ENCODE measurements at regions not wholly inside any gene's neighbourhood (a gene's known extent, or its start where the extent isn't known, plus 50 kb on each side); places are given as distances from the start of the nearest gene placed in this dataset.

- no peak for TF ChIP-seq ZNF609 (CRISPR knock-in tag; IDR thresholded peaks at IDR 0.05; ENCODE audit: borderline replicate concordance)
- TF ChIP-seq CREBBP (IDR thresholded peaks at IDR 0.05; ENCODE audit: low read depth, low read length) = no peak
- TF ChIP-seq, protein P1, sequence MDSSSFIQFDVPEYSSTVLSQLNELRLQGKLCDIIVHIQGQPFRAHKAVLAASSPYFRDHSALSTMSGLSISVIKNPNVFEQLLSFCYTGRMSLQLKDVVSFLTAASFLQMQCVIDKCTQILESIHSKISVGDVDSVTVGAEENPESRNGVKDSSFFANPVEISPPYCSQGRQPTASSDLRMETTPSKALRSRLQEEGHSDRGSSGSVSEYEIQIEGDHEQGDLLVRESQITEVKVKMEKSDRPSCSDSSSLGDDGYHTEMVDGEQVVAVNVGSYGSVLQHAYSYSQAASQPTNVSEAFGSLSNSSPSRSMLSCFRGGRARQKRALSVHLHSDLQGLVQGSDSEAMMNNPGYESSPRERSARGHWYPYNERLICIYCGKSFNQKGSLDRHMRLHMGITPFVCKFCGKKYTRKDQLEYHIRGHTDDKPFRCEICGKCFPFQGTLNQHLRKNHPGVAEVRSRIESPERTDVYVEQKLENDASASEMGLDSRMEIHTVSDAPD (CRISPR knock-in tag; IDR thresholded peaks at IDR 0.05) = peak; percentile 60; the same call in 1 of the 2 replicates
- TF ChIP-seq, protein P2, sequence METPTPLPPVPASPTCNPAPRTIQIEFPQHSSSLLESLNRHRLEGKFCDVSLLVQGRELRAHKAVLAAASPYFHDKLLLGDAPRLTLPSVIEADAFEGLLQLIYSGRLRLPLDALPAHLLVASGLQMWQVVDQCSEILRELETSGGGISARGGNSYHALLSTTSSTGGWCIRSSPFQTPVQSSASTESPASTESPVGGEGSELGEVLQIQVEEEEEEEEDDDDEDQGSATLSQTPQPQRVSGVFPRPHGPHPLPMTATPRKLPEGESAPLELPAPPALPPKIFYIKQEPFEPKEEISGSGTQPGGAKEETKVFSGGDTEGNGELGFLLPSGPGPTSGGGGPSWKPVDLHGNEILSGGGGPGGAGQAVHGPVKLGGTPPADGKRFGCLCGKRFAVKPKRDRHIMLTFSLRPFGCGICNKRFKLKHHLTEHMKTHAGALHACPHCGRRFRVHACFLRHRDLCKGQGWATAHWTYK (CRISPR knock-in tag; IDR thresholded peaks at IDR 0.05) = peak; percentile 86; the same call in 1 of the 2 replicates
- TF ChIP-seq FOXK1 (CRISPR knock-in tag; IDR thresholded peaks at IDR 0.05; ENCODE audit: borderline replicate concordance) = no peak
- TF ChIP-seq, protein P3, sequence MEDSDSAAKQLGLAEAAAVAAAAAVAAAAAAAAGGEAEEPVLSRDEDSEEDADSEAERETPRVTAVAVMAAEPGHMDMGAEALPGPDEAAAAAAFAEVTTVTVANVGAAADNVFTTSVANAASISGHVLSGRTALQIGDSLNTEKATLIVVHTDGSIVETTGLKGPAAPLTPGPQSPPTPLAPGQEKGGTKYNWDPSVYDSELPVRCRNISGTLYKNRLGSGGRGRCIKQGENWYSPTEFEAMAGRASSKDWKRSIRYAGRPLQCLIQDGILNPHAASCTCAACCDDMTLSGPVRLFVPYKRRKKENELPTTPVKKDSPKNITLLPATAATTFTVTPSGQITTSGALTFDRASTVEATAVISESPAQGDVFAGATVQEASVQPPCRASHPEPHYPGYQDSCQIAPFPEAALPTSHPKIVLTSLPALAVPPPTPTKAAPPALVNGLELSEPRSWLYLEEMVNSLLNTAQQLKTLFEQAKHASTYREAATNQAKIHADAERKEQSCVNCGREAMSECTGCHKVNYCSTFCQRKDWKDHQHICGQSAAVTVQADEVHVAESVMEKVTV (CRISPR knock-in tag; IDR thresholded peaks at IDR 0.05) = 0 out of 2 replicates have a peak, but pooled peaks have one; percentile 26
- TF ChIP-seq MTA1 (IDR thresholded peaks at IDR 0.05; ENCODE audit: borderline replicate concordance) = no peak
- no peak for TF ChIP-seq SMARCB1 (IDR thresholded peaks at IDR 0.05; ENCODE audit: insufficient read length, low read depth)
- TF ChIP-seq MAZ (CRISPR knock-in tag; conservative IDR thresholded peaks at IDR 0.05 in 1 of 2, IDR thresholded peaks at IDR 0.05 in 1 of 2) = peak; percentile 0 to 41; a peak in 2 of 4 replicates
- TF ChIP-seq MXI1 (IDR thresholded peaks at IDR 0.05; ENCODE audit: low read depth, low read length) = no peak
- no peak for TF ChIP-seq YBX1 (IDR thresholded peaks at IDR 0.05)
- no peak for TF ChIP-seq PRPF4 (IDR thresholded peaks at IDR 0.05; ENCODE audit: insufficient read depth, low read depth, low read length, poor library complexity, severe bottlenecking)
- TF ChIP-seq CBFA2T3 (IDR thresholded peaks at IDR 0.05) = no peak
- TF ChIP-seq CBX2 (IDR thresholded peaks at IDR 0.05; ENCODE audit: insufficient read depth, low read length, poor library complexity, severe bottlenecking) = no peak
- no peak; a peak in 1 of 4 replicates for TF ChIP-seq RAD21 (CRISPR knock-in tag; conservative IDR thresholded peaks at IDR 0.05 in 1 of 2, IDR thresholded peaks at IDR 0.05 in 1 of 2)
- TF ChIP-seq HOXB6 (CRISPR knock-in tag; IDR thresholded peaks at IDR 0.05; ENCODE audit: borderline replicate concordance) = no peak
- 0 out of 2 replicates have a peak, but pooled peaks have one; percentile 21 for TF ChIP-seq JUN (IDR thresholded peaks at IDR 0.05; ENCODE audit: borderline replicate concordance, low read depth, low read length)
- no peak for TF ChIP-seq JUN (CRISPR knock-in tag; IDR thresholded peaks at IDR 0.05; ENCODE audit: borderline replicate concordance)
- TF ChIP-seq ARNT (IDR thresholded peaks at IDR 0.05) = no peak
Observed at GRCh38 chr6:7042056-7042653, 65.6 kb upstream of the RREB1 start (continued).

Measured in K562 (cell line).